Activated T-helper 17 cell treated with anti-CD3 and anti-CD28 coated beads, Interleukin-2, amount 50 U/mL, for 72 hours (primary cell): ENCODE measurements at regions not wholly inside any gene's neighbourhood (a gene's known extent, or its start where the extent isn't known, plus 50 kb on each side); places are given as distances from the start of the nearest gene placed in this dataset.
A peak's percentile ranks its signal among the peaks of the same experiment; 100 is the strongest.
"Not testable (repeated sequence)": the region's sequence is repeated elsewhere in the genome, so short reads cannot be mapped to it uniquely, and the experiment has no call there.

ENCODE experiments used
- ATAC-seq: fragments of 150-1000 bp; cut with Tn5 transposase; replicated peaks from 2 replicates; pipeline ENCODE4 v1.10.0; 2021; ENCODE audit warnings: mild to moderate bottlenecking, moderate library complexity
- H3K27ac Mint-ChIP-seq: one replicate; pipeline ENCODE4 v1.8.0; 2022; ENCODE audit warnings: mixed read lengths
- H3K27me3 Mint-ChIP-seq: one replicate; pipeline ENCODE4 v1.8.0; 2022; ENCODE audit warnings: mixed read lengths
- H3K36me3 Mint-ChIP-seq: one replicate; pipeline ENCODE4 v1.8.0; 2022; ENCODE audit warnings: low read depth, mild to moderate bottlenecking, mixed read lengths
- H3K4me1 Mint-ChIP-seq: one replicate; pipeline ENCODE4 v1.8.0; 2022; ENCODE audit warnings: mixed read lengths
- H3K4me3 Mint-ChIP-seq: one replicate; pipeline ENCODE4 v1.8.0; 2022; ENCODE audit warnings: mild to moderate bottlenecking, mixed read lengths
- H3K9me3 Mint-ChIP-seq: one replicate; pipeline ENCODE4 v1.8.0; 2022; ENCODE audit warnings: mixed read lengths

- peaks cover 25% of the 10 kb centered on the region for H3K27me3 Mint-ChIP-seq
- no peaks in the 10 kb centered on the region for H3K36me3 Mint-ChIP-seq
- H3K4me3 Mint-ChIP-seq, result no peak overlapping the region
- H3K4me1 Mint-ChIP-seq, result no peaks in the 10 kb centered on the region
- no peak overlapping the region for H3K27ac Mint-ChIP-seq
- H3K9me3 Mint-ChIP-seq, result no peaks in the 10 kb centered on the region
- no peak for ATAC-seq
Measured at GRCh38 chr6:40871424-40871823, 167.6 kb downstream of the UNC5CL start.

- not testable (repeated sequence) for H3K4me1 Mint-ChIP-seq, H3K36me3 Mint-ChIP-seq, H3K4me3 Mint-ChIP-seq, H3K27ac Mint-ChIP-seq, ATAC-seq, H3K9me3 Mint-ChIP-seq
- peaks cover 12% of the 10 kb centered on the region for H3K27me3 Mint-ChIP-seq
Measured at GRCh38 chr6:40868089-40868865, 170.7 kb downstream of the UNC5CL start.

DNA sequence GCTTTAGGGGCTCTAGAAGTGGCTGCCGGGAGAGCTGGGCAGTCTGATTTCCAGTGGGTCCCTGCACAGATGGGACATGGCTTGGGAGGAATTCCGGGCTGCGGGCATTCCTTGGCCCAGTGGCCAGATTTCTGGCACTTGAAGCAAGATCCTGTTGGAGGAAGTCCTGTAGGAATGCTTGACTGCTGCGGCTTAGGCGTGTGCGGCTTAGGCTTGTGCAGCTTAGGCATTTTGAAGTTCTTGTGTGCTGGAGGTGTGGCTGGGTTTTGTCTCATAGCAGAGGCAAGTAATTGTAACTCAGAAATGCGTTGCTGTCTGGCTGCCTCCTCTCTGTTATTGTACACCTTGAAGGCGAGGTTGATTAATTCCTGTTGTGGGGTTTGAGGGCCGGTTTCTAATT, 171.5 kb downstream of the UNC5CL start:
- not testable (repeated sequence) for H3K4me3 Mint-ChIP-seq, H3K9me3 Mint-ChIP-seq, H3K4me1 Mint-ChIP-seq, ATAC-seq, H3K27me3 Mint-ChIP-seq, H3K27ac Mint-ChIP-seq, H3K36me3 Mint-ChIP-seq

DNA sequence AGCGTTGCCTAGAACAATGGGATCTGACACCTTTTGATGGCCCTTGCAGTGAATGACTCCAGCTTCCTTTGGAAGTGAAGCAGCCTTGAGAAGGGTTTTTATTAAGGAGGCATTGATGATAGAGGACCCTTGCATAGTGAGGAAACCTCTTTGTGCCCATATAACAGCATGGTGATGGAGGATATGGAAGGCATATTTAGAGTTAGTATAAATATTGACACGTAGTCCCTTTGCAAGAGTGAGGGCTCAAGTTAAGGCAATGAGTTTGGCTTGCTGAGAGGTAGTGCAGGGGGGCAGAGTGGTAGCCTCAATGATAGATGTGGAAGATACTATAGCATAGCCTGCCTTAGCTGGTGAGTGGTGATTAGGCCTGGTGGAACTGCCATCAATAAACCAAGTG, 173.8 kb downstream of the UNC5CL start:
- H3K9me3 Mint-ChIP-seq, H3K27ac Mint-ChIP-seq, H3K4me3 Mint-ChIP-seq, ATAC-seq, H3K36me3 Mint-ChIP-seq, H3K27me3 Mint-ChIP-seq, H3K4me1 Mint-ChIP-seq: not testable (repeated sequence)

- Mint-ChIP-seq H3K9me3 (no peaks in the 10 kb centered on the region), H3K4me3 (no peak overlapping the region), H3K27me3 (peaks cover 4% of the 10 kb centered on the region), H3K4me1 (no peaks in the 10 kb centered on the region), H3K27ac (no peak overlapping the region), H3K36me3 (no peaks in the 10 kb centered on the region)
- no peak for ATAC-seq
Measured at GRCh38 chr6:40860443-40860842, 178.6 kb downstream of the UNC5CL start.

DNA sequence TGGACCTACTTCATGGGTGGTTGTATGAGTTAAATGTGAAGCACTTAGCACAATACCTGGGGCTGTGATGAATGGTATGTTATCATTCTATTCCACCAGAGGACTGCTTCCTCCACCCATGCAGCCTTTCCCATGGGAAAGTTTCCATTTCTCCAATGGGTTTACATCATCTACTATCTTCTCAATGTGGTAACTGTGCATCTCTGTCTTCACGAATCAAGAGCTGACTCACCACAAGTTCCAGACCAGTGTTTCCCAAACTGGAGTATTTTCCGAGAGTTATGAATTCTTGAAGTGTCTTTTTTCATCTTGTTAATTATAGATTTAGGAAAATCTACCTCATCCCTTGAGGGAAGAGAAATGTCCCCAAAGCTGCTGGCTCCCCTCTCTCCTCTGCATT, 182.8 kb downstream of the UNC5CL start:
- H3K4me1 Mint-ChIP-seq, result no peaks in the 10 kb centered on the region
- H3K27ac Mint-ChIP-seq, result no peak overlapping the region
- H3K9me3 Mint-ChIP-seq, result no peaks in the 10 kb centered on the region
- peaks cover 7% of the 10 kb centered on the region for H3K27me3 Mint-ChIP-seq
- no peaks in the 10 kb centered on the region for H3K36me3 Mint-ChIP-seq
- ATAC-seq, result no peak
- no peak overlapping the region for H3K4me3 Mint-ChIP-seq

GRCh38 chr6:40855168-40855880, 183.7 kb downstream of the UNC5CL start:
- ATAC-seq, result no peak
- no peak overlapping the region for H3K4me3 Mint-ChIP-seq
- H3K4me1 Mint-ChIP-seq, result no peaks in the 10 kb centered on the region
- peaks cover 7% of the 10 kb centered on the region for H3K27me3 Mint-ChIP-seq
- no peaks in the 10 kb centered on the region for H3K36me3 Mint-ChIP-seq
- no peaks in the 10 kb centered on the region for H3K9me3 Mint-ChIP-seq
- H3K27ac Mint-ChIP-seq, result peak overlapping the region; percentile 42

GRCh38 chr6:40854592-40854991, 184.4 kb downstream of the UNC5CL start:
- Mint-ChIP-seq H3K4me3 (no peak overlapping the region), H3K27ac (no peak overlapping the region), H3K4me1 (no peaks in the 10 kb centered on the region)

DNA sequence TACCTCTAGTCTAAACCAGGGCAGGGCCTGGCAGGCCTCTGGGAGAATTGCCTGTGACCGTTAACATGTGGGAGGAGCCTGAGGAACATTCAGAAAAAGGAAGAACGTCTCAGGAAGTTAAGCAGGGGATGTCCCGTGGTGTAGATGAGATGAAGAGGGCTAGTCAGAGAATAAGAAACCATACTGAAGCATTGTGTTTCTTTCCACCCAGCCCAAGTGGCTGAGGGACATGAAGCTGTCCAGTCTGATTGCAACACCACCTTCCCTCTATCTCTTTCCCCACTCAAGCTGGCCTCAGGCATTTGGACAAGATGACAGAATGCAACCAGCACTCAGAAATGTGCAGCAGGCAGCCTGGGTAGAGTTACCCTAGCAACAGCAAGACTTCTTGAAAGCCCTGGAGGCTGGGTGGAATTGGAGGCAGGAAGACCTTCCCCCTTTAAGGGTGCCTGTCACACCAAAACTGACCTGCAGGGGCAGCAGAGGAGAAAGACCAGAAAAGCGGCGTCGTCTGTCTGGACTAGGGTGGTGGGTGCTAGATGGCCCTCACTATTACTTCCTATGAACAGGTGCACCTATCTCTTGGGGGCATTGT, 186.1 kb downstream of the UNC5CL start:
- peak; percentile 21 for ATAC-seq
- H3K4me3 Mint-ChIP-seq, result no peak overlapping the region
- no peaks in the 10 kb centered on the region for H3K36me3 Mint-ChIP-seq
- no peak overlapping the region for H3K27ac Mint-ChIP-seq
- peaks cover 7% of the 10 kb centered on the region for H3K27me3 Mint-ChIP-seq
- no peaks in the 10 kb centered on the region for H3K4me1 Mint-ChIP-seq
- no peaks in the 10 kb centered on the region for H3K9me3 Mint-ChIP-seq

More at GRCh38 chr6:40854592-40854991, 184.4 kb downstream of the UNC5CL start:
- Mint-ChIP-seq H3K27me3 (peaks cover 5% of the 10 kb centered on the region), H3K9me3 (no peaks in the 10 kb centered on the region), H3K36me3 (no peaks in the 10 kb centered on the region)
- ATAC-seq, result no peak

- no peak for ATAC-seq
- Mint-ChIP-seq H3K9me3 (no peaks in the 10 kb centered on the region), H3K4me1 (no peaks in the 10 kb centered on the region), H3K27ac (no peak overlapping the region), H3K27me3 (peaks cover 16% of the 10 kb centered on the region), H3K36me3 (no peaks in the 10 kb centered on the region), H3K4me3 (no peak overlapping the region)
Measured at GRCh38 chr6:40849546-40849945, 189.5 kb downstream of the UNC5CL start.

- Mint-ChIP-seq H3K27me3 (peaks cover 20% of the 10 kb centered on the region), H3K4me3 (no peak overlapping the region), H3K4me1 (no peaks in the 10 kb centered on the region), H3K9me3 (no peaks in the 10 kb centered on the region), H3K36me3 (no peaks in the 10 kb centered on the region), H3K27ac (no peak overlapping the region)
- no peak for ATAC-seq
Measured at GRCh38 chr6:40848868-40849514, 190.0 kb downstream of the UNC5CL start.

DNA sequence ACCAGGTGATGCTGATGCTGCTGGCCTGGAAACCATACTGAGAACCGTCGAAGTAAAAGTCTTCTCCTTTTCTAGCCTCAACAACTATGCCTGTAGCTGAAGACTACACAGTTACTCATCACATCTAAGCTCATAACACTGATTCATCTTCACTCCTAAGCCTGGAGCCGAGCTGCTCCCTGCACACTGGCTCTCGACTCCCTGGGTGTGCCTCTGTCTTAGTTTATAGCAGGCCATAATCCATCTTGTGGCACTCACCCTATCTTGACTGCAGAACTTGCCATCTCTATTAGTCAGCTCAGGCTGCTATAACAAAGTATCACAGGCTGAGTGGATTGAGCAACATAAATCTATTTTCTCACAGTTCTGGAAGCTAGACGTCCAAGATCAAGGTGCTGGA, 191.0 kb downstream of the UNC5CL start:
- ATAC-seq, result no peak
- Mint-ChIP-seq H3K4me1 (no peaks in the 10 kb centered on the region), H3K27me3 (peaks cover 27% of the 10 kb centered on the region), H3K36me3 (no peaks in the 10 kb centered on the region), H3K9me3 (no peaks in the 10 kb centered on the region), H3K27ac (no peak overlapping the region), H3K4me3 (no peak overlapping the region)

DNA sequence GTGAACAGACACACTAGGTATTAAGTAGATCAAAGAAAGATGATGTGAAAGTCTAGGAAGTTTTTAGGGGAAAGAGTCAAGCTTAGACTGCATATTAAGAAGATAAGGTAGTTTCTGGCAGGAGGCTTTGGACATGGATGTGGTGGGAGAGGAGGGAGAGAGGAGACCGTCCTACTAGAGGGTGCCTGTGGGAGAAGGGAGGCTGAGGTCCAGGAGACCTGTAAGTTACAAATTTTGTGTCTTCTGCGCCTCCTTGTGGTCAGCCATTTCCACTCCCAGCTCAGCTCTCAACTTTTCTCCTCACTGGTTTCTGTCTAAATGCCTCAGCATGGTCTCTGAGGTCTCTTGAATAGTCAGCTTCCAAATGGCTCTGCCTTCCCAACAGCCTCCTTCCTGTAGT, 193.5 kb downstream of the UNC5CL start:
- Mint-ChIP-seq H3K9me3 (no peaks in the 10 kb centered on the region), H3K27ac (no peak overlapping the region), H3K27me3 (peaks cover 30% of the 10 kb centered on the region), H3K4me1 (no peaks in the 10 kb centered on the region), H3K4me3 (no peak overlapping the region), H3K36me3 (no peaks in the 10 kb centered on the region)
- peak; percentile 28 for ATAC-seq

DNA sequence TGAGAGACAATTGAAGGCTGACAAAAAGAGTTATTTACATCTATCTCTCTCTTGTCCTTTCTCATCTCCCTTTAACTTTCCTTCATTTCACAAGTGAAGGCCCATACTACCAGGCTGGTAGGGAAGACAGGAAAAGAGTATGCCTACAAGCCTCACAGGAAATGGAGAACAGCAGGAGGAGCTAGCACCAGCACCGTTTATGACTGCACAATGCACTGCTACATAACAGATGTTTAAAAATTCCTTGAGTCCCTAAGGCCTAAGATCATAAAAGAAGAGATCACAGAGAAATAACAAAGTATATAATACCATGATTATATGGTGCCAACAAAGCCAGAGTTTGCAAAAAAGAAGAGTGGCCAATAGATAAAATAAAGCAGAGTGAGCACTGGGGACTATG, 194.8 kb downstream of the UNC5CL start:
- no peaks in the 10 kb centered on the region for H3K9me3 Mint-ChIP-seq
- no peak overlapping the region for H3K4me3 Mint-ChIP-seq
- H3K27ac Mint-ChIP-seq, result no peak overlapping the region
- H3K27me3 Mint-ChIP-seq, result peaks cover 30% of the 10 kb centered on the region
- H3K36me3 Mint-ChIP-seq, result no peaks in the 10 kb centered on the region
- no peak for ATAC-seq
- H3K4me1 Mint-ChIP-seq, result no peaks in the 10 kb centered on the region

DNA sequence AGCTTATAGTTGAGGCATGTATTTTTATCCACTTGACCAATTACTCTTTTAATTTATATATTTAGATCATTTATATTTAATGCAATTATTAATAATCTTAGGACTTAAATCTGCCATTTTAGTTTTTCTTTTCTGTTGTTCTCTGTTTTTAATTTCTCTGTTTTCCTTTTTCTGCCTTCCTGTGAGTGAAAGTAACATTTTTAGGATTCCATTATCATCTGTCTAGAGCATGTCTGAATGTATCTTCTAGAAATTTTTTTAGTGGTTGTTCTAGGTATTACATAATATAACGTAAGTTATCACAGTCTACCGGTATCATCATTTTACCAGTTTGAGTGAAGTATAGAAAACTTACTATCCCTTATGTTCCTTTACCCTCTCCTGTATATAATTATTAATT, 197.3 kb downstream of the UNC5CL start:
- no peaks in the 10 kb centered on the region for H3K9me3 Mint-ChIP-seq
- peaks cover 24% of the 10 kb centered on the region for H3K27me3 Mint-ChIP-seq
- no peak overlapping the region for H3K4me3 Mint-ChIP-seq
- H3K4me1 Mint-ChIP-seq, result no peaks in the 10 kb centered on the region
- ATAC-seq, result no peak
- no peaks in the 10 kb centered on the region for H3K36me3 Mint-ChIP-seq
- H3K27ac Mint-ChIP-seq, result no peak overlapping the region
